GM12875 (cell line): ENCODE measurements at regions not wholly inside any gene's neighbourhood (a gene's known extent, or its start where the extent isn't known, plus 50 kb on each side); places are given as distances from the start of the nearest gene placed in this dataset.

Experiments
- H3K4me3 ChIP-seq: one replicate; pipeline ENCODE4 v1.5.1; 2011; ENCODE audit warnings: low read depth, low read length, control low read depth
- CTCF ChIP-seq: IDR thresholded peaks from 2 replicates; pipeline ENCODE4 v1.5.1; 2011; ENCODE audit warnings: low read depth, mild to moderate bottlenecking, control low read depth, inconsistent platforms, low read length, moderate library complexity, borderline replicate concordance; ENCODE audit not compliant: insufficient read depth

GRCh38 chrX:145630081-145630480 lies 187.5 kb upstream of the SLITRK2 start:
- H3K4me3 ChIP-seq = no peak overlapping the region

GRCh38 chrX:145630806-145631435 lies 186.7 kb upstream of the SLITRK2 start:
- H3K4me3 ChIP-seq = no peak overlapping the region

More at GRCh38 chrX:145630081-145630480, 187.5 kb upstream of the SLITRK2 start:
- no peak for TF ChIP-seq CTCF

GRCh38 chrX:145631461-145631951 lies 186.1 kb upstream of the SLITRK2 start:
- H3K4me3 ChIP-seq = no peak overlapping the region
- TF ChIP-seq CTCF = no peak

More at GRCh38 chrX:145630806-145631435, 186.7 kb upstream of the SLITRK2 start:
- TF ChIP-seq CTCF = no peak

GRCh38 chrX:145654486-145654885 lies 163.1 kb upstream of the SLITRK2 start:
- no peak for TF ChIP-seq CTCF
- no peak overlapping the region for H3K4me3 ChIP-seq

GRCh38 chrX:145673841-145674240 lies 143.8 kb upstream of the SLITRK2 start:
- H3K4me3 ChIP-seq = no peak overlapping the region
- no peak for TF ChIP-seq CTCF

- H3K4me3 ChIP-seq = no peak overlapping the region
- TF ChIP-seq CTCF = no peak
These were observed 140.4 kb upstream of the SLITRK2 start for GRCh38 chrX:145677109-145677817.
